ENCODE measurements at regions not wholly inside any gene's neighbourhood (a gene's known extent, or its start where the extent isn't known, plus 50 kb on each side); places are given as distances from the start of the nearest gene placed in this dataset.

GRCh38 chr13:104701591-104701990 is 1635.4 kb upstream of the SLC10A2 start:
- TF ChIP-seq POLR2A (IDR thresholded peaks at IDR 0.05) (no peak), CTCF (IDR thresholded peaks at IDR 0.05) (no peak)
